GM23248 (cell line): ENCODE measurements at regions not wholly inside any gene's neighbourhood (a gene's known extent, or its start where the extent isn't known, plus 50 kb on each side); places are given as distances from the start of the nearest gene placed in this dataset.

ENCODE experiments used
- EZH2 ChIP-seq: fragments of 200-600 bp; sonication (generic); IDR thresholded peaks from 2 replicates; pipeline ENCODE4 v1.6.1; 2018; ENCODE audit warnings: antibody characterized with exemption, mild to moderate bottlenecking; ENCODE audit not compliant: insufficient read depth, poor library complexity, severe bottlenecking
- EZH2phosphoT487 ChIP-seq: fragments of 200-600 bp; sonication (generic); IDR thresholded peaks from 2 replicates; pipeline ENCODE4 v1.6.1; 2018; ENCODE audit warnings: antibody characterized with exemption, moderate library complexity, mild to moderate bottlenecking, low read depth; ENCODE audit not compliant: insufficient read depth

GRCh38 chr2:67466734-67467133 is 69.6 kb downstream of the ETAA1 start:
- TF ChIP-seq EZH2phosphoT487 (no peak), EZH2 (no peak)
